ENCODE measurements at regions not wholly inside any gene's neighbourhood (a gene's known extent, or its start where the extent isn't known, plus 50 kb on each side); places are given as distances from the start of the nearest gene placed in this dataset.
"Not testable (repeated sequence)": the region's sequence is repeated elsewhere in the genome, so short reads cannot be mapped to it uniquely, and the experiment has no call there.

DNA sequence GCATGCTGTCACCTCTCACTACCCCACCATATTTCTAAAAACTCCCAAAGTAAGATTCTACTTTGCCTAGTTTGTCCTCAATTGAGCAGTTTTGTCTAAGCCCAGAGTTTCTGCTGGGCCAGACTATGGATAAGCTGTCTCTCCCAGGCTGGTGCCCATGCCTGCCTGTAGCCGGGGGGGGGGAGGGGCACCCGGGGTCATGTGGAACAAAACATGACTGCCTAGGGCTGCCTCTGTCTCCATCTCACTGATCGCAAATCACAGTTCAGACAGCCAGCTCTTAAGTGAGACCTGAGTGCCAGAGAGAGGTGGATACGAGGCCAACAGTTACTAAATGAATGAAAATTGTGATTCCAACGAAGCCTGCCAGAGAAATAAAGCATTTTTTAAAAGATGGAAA, 78.8 kb upstream of the RPRML start:
- no peaks in the 10 kb centered on the region for H3K27me3 ChIP-seq
- peaks cover 0 to 34% (median 19%) of the 10 kb centered on the region in 4 donors for H3K36me3 ChIP-seq
- no peak overlapping the region for H3K4me3 ChIP-seq
- H3K27ac ChIP-seq: no peak overlapping the region
- intact Hi-C loops (cut with DNase I): no loop called here
- no peak for TF ChIP-seq POLR2AphosphoS5 (IDR thresholded peaks at IDR 0.05)
- no peak for TF ChIP-seq CTCF (IDR thresholded peaks at IDR 0.05)
- no peak for TF ChIP-seq EP300 (IDR thresholded peaks at IDR 0.05)
- no peak for TF ChIP-seq POLR2A (IDR thresholded peaks at IDR 0.05)
- H3K9me3 ChIP-seq: no peaks in the 10 kb centered on the region
- no peak for DNase-seq
- no peaks in the 10 kb centered on the region for H3K4me1 ChIP-seq
- 89 to 91% methylated on average over 5 of the region's 5 CpGs for WGBS, 2 donors

DNA sequence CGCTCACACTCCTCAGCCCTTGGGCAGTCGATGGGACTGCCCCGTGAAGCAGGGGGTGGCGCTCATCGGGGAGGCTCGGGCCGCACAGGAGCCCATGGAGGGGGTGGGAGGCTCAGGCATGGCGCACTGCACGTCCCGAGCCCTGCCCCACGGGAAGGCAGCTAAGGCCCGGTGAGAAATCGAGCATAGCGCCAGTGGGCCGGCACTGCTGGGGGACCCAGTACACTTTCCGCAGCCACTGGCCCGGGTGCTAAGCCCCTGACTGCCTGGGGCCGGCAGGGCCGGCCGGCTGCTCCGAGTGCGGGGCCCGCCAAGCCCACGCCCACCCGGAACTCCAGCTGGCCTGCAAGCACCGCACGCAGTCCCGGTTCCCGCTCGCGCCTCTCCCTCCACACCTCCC, 78.2 kb upstream of the RPRML start:
- DNase-seq; H3K27ac ChIP-seq; H3K4me3 ChIP-seq; H3K4me1 ChIP-seq; H3K9me3 ChIP-seq; H3K27me3 ChIP-seq; intact Hi-C loops (cut with DNase I): not testable (repeated sequence)
- 97% methylated on average over 31 of the region's 31 CpGs for WGBS, 2 donors
- peaks cover 0 to 35% (median 19%) of the 10 kb centered on the region in 4 donors for H3K36me3 ChIP-seq

GRCh38 chr17:47056687-47057086, 77.6 kb upstream of the RPRML start:
- H3K4me3 ChIP-seq; H3K4me1 ChIP-seq; DNase-seq; intact Hi-C loops (cut with DNase I); H3K27ac ChIP-seq; H3K9me3 ChIP-seq; H3K27me3 ChIP-seq: not testable (repeated sequence)
- WGBS, 2 donors: 91 to 96% methylated on average over 7 to 8 of the region's 9 CpGs
- peaks cover 0 to 35% (median 19%) of the 10 kb centered on the region in 4 donors for H3K36me3 ChIP-seq

Measured in sigmoid colon (tissue), 6 donors.